GM12878 (cell line): ENCODE measurements at regions not wholly inside any gene's neighbourhood (a gene's known extent, or its start where the extent isn't known, plus 50 kb on each side); places are given as distances from the start of the nearest gene placed in this dataset.

Source experiments
- ATAC-seq: fragments of 200-7000 bp; cut with Tn5 transposase; 3 replicates; pipeline ENCODE4 v1.9.1; 2020; ENCODE audit warnings: mild to moderate bottlenecking, moderate library complexity
- BruUV-seq: library from RNA; stranded (reverse); fragments of 400-500 nt; replicated peaks from 2 replicates; lab custom pipeline; 2021; lab: Mats Ljungman, UMichigan
- CTCF ChIA-PET: fragments of 300-600 bp; sonication (Branson Sonifier 250); formaldehyde crosslinking; extraction: SDS; loops from one replicate; lab custom pipeline; 2021; ENCODE audit warnings: inconsistent platforms; lab: Yijun Ruan, JAX
- POLR2A ChIA-PET: fragments of 350-600 bp; formaldehyde crosslinking; extraction: SDS; loops from one replicate; lab custom pipeline; 2021; ENCODE audit warnings: inconsistent platforms; lab: Charles Lee
- RAD21 ChIA-PET: fragments of 300-600 bp; sonication (Branson Sonifier 250); formaldehyde crosslinking; loops from one replicate; lab custom pipeline; 2023; ENCODE audit warnings: antibody characterized with exemption; ENCODE audit not compliant: unreplicated experiment; lab: Charles Lee
- SMC1A ChIA-PET: fragments of 300-600 bp; sonication (Branson Sonifier 250); formaldehyde crosslinking; loops from one replicate; lab custom pipeline; 2023; ENCODE audit not compliant: unreplicated experiment, uncharacterized antibody; lab: Charles Lee
- DNase-seq: peaks from one replicate; pipeline ENCODE4 v3.0.0-alpha.2; 2011; ENCODE audit warnings: low read depth, low spot score
- FAIRE-seq: peaks from 3 replicates; lab custom pipeline; 2011; peaks lifted over from hg19 to GRCh38; lab: Jason Lieb, UNC
- H2AFZ ChIP-seq: 2 replicates; pipeline ENCODE4 v1.6.0; 2011; ENCODE audit warnings: low read depth, low read length, control low read depth; ENCODE audit not compliant: control insufficient read depth
- H3K27ac ChIP-seq: 2 replicates; pipeline ENCODE4 v1.5.1; 2011; ENCODE audit warnings: control low read depth; ENCODE audit not compliant: control insufficient read depth, insufficient read depth
- H3K27me3 ChIP-seq, 2 experiments: replicated peaks in 1 of 2; 2 replicates each; pipeline versions ENCODE4 v1.6.0 to v1.6.1; 2011; ENCODE audit warnings: low read length in 1 of 2; ENCODE audit not compliant: control insufficient read depth in 2 of 2, insufficient read depth in 2 of 2
- H3K36me3 ChIP-seq, 2 experiments: 2 replicates each; pipeline ENCODE4 v1.5.1; 2011; ENCODE audit warnings: low read length in 1 of 2; ENCODE audit not compliant: control insufficient read depth in 2 of 2, insufficient read depth in 2 of 2
- H3K4me1 ChIP-seq: 2 replicates; pipeline ENCODE4 v1.6.1; 2011; ENCODE audit warnings: mild to moderate bottlenecking, low read length, moderate library complexity, mixed read lengths; ENCODE audit not compliant: control insufficient read depth, insufficient read depth
- H3K4me2 ChIP-seq: 2 replicates; pipeline ENCODE4 v1.6.0; 2011; ENCODE audit warnings: control low read depth; ENCODE audit not compliant: control insufficient read depth, insufficient read depth
- H3K4me3 ChIP-seq: fragments of 200-600 bp; sonication (generic); 2 replicates; pipeline ENCODE4 v1.5.1; 2016
- H3K79me2 ChIP-seq: 2 replicates; pipeline ENCODE4 v1.6.0; 2011; ENCODE audit warnings: low read length; ENCODE audit not compliant: control insufficient read depth, insufficient read depth
- H3K9ac ChIP-seq: 2 replicates; pipeline ENCODE4 v1.8.0; 2011; ENCODE audit warnings: low read length, control low read depth, mixed read lengths; ENCODE audit not compliant: control insufficient read depth, insufficient read depth
- H3K9me3 ChIP-seq: replicated peaks from 3 replicates; pipeline ENCODE4 v1.5.1; 2011; ENCODE audit warnings: mild to moderate bottlenecking, low read length; ENCODE audit not compliant: control insufficient read depth, insufficient read depth
- H4K20me1 ChIP-seq: 2 replicates; pipeline ENCODE4 v1.6.0; 2011; ENCODE audit not compliant: control insufficient read depth, insufficient read depth
- ATF2 ChIP-seq: IDR thresholded peaks from 2 replicates; pipeline ENCODE4 v1.6.1; 2012; ENCODE audit warnings: low read length, inconsistent platforms
- CBX5 ChIP-seq: sonication (generic); IDR thresholded peaks from 2 replicates; pipeline ENCODE4 v1.6.1; 2016; ENCODE audit warnings: low read depth, moderate library complexity, mild to moderate bottlenecking, inconsistent platforms
- CHD2 ChIP-seq: IDR thresholded peaks from 2 replicates; pipeline ENCODE4 v1.6.1; 2011; ENCODE audit warnings: low read depth, low read length, improper control_type of control experiment, borderline replicate concordance
- IRF3 ChIP-seq: fragments of 450-650 bp; IDR thresholded peaks from 2 replicates; pipeline ENCODE4 v1.6.1; 2014; ENCODE audit warnings: mild to moderate bottlenecking
- KDM1A ChIP-seq: fragments of 200-600 bp; sonication (generic); IDR thresholded peaks from 2 replicates; pipeline ENCODE4 v1.6.1; 2016; ENCODE audit warnings: borderline replicate concordance
- MEF2B ChIP-seq: fragments of 450-650 bp; IDR thresholded peaks from 2 replicates; pipeline ENCODE4 v1.6.1; 2018; ENCODE audit warnings: mild to moderate bottlenecking, moderate library complexity; ENCODE audit not compliant: partially characterized antibody, poor library complexity, severe bottlenecking
- NR2F1 ChIP-seq: fragments of 450-650 bp; conservative IDR thresholded peaks from 2 replicates; pipeline ENCODE4 v1.6.1; 2017; ENCODE audit warnings: mild to moderate bottlenecking
- SIX5 ChIP-seq: IDR thresholded peaks from 2 replicates; pipeline ENCODE4 v1.6.1; 2011; ENCODE audit warnings: mild to moderate bottlenecking, low read depth, low read length, moderate library complexity; ENCODE audit not compliant: severe bottlenecking
- SREBF1 ChIP-seq: IDR thresholded peaks from 2 replicates; pipeline ENCODE4 v1.6.1; 2012; ENCODE audit warnings: mild to moderate bottlenecking, low read length
- SRF ChIP-seq, 2 experiments: IDR thresholded peaks; 2 replicates each; pipeline ENCODE4 v1.6.1; 2011; ENCODE audit warnings: low read depth in 2 of 2, low read length in 2 of 2, mild to moderate bottlenecking in 1 of 2, moderate library complexity in 1 of 2
- USF1 ChIP-seq: IDR thresholded peaks from 2 replicates; pipeline ENCODE4 v1.6.1; 2011; ENCODE audit warnings: borderline replicate concordance, low read depth, mild to moderate bottlenecking, moderate library complexity, mixed read lengths, low read length; ENCODE audit not compliant: insufficient read depth; ENCODE audit errors: extremely low read length
- ZBED1 ChIP-seq: IDR thresholded peaks from 2 replicates; pipeline ENCODE4 v1.6.1; 2016; ENCODE audit warnings: borderline replicate concordance
- WGBS: methylation state at CpG from one replicate; pipeline ENCODE4 v1.1.6; 2016; ENCODE audit warnings: low lambda C conversion rate; ENCODE audit not compliant: insufficient replicate concordance, insufficient coverage; ENCODE audit errors: missing lambda C conversion rate; 5-methylcytosine and 5-hydroxymethylcytosine counted together
- in situ Hi-C: fragments of 300-500 bp; cut with MboI; formaldehyde crosslinking; loops from 9 replicates; pipeline ENCODE4 v1.14.3; 2018; ENCODE audit warnings: mixed read lengths
- intact Hi-C: fragments of 100-400 bp; cut with micrococcal nuclease; formaldehyde crosslinking; loops from one replicate; pipeline ENCODE4 v1.14.2; 2022; ENCODE audit not compliant: unreplicated experiment

DNA sequence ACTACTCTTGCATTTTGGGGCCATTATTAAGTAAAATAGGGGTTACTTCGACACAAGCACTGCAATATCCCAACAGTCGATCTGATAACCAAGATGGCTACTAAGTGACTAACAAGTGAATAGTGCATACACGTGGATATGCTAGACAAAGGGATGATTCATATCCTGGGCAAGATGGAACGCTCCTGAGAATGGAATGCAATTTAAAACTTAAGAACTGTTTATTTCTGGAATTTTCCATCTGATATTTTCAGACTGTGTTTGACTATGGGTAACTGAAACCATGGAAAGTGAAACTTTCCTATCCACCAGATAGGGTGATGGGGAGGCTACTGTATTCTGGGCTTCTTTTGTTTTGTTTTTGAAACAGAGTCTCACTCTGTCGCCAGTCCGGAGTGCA, 66.5 kb downstream of the ILRUN start:
- CTCF ChIA-PET = interaction anchor here (1.0 to 1.3 kb wide), 2 partner anchors 19 to 21 kb away, joined by 3 read pairs; no protein-coding TSS in a partner anchor
- no peaks in the 10 kb centered on the region; the same call in 2 of the 3 replicates for H3K9me3 ChIP-seq
- H3K4me1 ChIP-seq = no peaks in the 10 kb centered on the region
- FAIRE-seq (no peak), DNase-seq (no peak), ATAC-seq (no peak)
- H3K9ac ChIP-seq = no peak overlapping the region
- 98% methylated on average over 6 of the region's 6 CpGs for WGBS
- H3K27me3 ChIP-seq = no peaks in the 10 kb centered on the region
- SMC1A ChIA-PET = interaction anchor here (1.0 kb wide), 1 partner anchor 9 kb away, joined by 3 read pairs; no protein-coding TSS in a partner anchor
- no peaks in the 10 kb centered on the region for H4K20me1 ChIP-seq
- no TSS peak for BruUV-seq
- POLR2A ChIA-PET = no interaction called here
- no peak overlapping the region for H3K4me3 ChIP-seq
- no peak overlapping the region for H3K27ac ChIP-seq
- H3K36me3 ChIP-seq = peaks cover 3 to 13% of the 10 kb centered on the region in 2 experiments
- in situ Hi-C loops (no loop called here), intact Hi-C loops (no loop called here)
- no peak overlapping the region for H3K4me2 ChIP-seq
- no peak overlapping the region for H2AFZ ChIP-seq
- TF ChIP-seq IRF3 = no peak
- TF ChIP-seq SRF (IDR thresholded peaks at IDR 0.05; ENCODE audit: low read depth in 2 of 2, low read length in 2 of 2) = no peak
- TF ChIP-seq CBX5 = no peak
- TF ChIP-seq CHD2 = no peak
- TF ChIP-seq ATF2 = no peak
- TF ChIP-seq SREBF1 = no peak
- TF ChIP-seq SIX5 = no peak
- TF ChIP-seq ZBED1 = no peak
- no peak for TF ChIP-seq MEF2B
- no peak for TF ChIP-seq USF1
- TF ChIP-seq NR2F1 = no peak
- TF ChIP-seq KDM1A = no peak
- H3K79me2 ChIP-seq = peaks cover 5% of the 10 kb centered on the region
- RAD21 ChIA-PET = no interaction called here
